ENCODE measurements at regions not wholly inside any gene's neighbourhood (a gene's known extent, or its start where the extent isn't known, plus 50 kb on each side); places are given as distances from the start of the nearest gene placed in this dataset.

GRCh38 chr13:109397285-109397684 lies 389.1 kb downstream of the IRS2 start:
- no peak for DNase-seq
- Histone ChIP-seq H3K79me2 (ENCODE audit: control insufficient read depth, insufficient read depth, low read length, poor library complexity) (no peaks in the 10 kb centered on the region), H3K14ac (ENCODE audit: low read length) (no peak overlapping the region), H2BK120ac (ENCODE audit: insufficient read depth, low read length, poor library complexity) (no peak overlapping the region), H3K9ac (ENCODE audit: low read length) (no peak overlapping the region), H3K4ac (ENCODE audit: low read depth, low read length) (no peak overlapping the region), H2BK5ac (ENCODE audit: low read depth, low read length, poor library complexity) (no peak overlapping the region), H3K4me2 (ENCODE audit: low read length) (no peak overlapping the region), H3K27me3 (ENCODE audit: insufficient read depth, low read length) (no peaks in the 10 kb centered on the region), H3K4me3 (ENCODE audit: low read depth, low read length) (no peak overlapping the region), H3K18ac (ENCODE audit: low read length) (no peak overlapping the region), H2BK12ac (ENCODE audit: low read length) (no peak overlapping the region), H4K8ac (ENCODE audit: low read depth, low read length) (no peak overlapping the region), H4K91ac (ENCODE audit: low read depth, low read length) (no peak overlapping the region), H4K12ac (ENCODE audit: low read depth, low read length) (peak overlapping the region; percentile 18), H3K79me1 (ENCODE audit: low read length) (no peaks in the 10 kb centered on the region), H3K27ac (ENCODE audit: low read depth, low read length) (no peak overlapping the region), H3K36me3 (ENCODE audit: control insufficient read depth in 1 of 2, insufficient read depth in 2 of 2, low read length in 2 of 2) (no peaks in the 10 kb centered on the region), H2AFZ (ENCODE audit: insufficient read depth, low read length, poor library complexity) (no peak overlapping the region), H3K9me3 (ENCODE audit: insufficient read depth, low read depth, low read length) (no peaks in the 10 kb centered on the region), H2AK5ac (ENCODE audit: low read length) (no peak overlapping the region), H3K4me1 (ENCODE audit: control insufficient read depth in 1 of 2, insufficient read depth in 2 of 2, low read length in 2 of 2) (peaks cover 4 to 8% of the 10 kb centered on the region in 2 experiments), H3K23ac (ENCODE audit: low read length) (no peak overlapping the region)
- no CpG with 5 or more reads among the region's 3 CpGs for WGBS (ENCODE audit: extremely low coverage, insufficient coverage, insufficient read length)

DNA sequence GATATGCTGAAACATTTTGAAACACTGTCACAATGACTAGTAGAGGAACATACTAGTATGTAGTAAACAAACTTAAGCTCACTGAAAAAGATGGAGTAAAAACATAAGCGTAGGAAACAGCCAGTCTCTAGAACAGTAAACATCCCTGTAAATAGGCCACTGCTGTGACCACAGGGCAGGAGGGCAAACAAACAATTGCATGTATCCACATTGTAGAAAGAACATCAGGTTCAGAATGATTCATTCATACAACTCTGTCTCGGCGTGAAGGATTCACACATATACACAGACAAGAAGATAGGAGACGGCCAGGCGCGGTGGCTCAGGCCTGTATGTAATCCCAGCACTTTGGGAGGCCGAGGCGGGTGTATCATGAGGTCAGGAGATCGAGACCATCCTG lies 390.1 kb downstream of the IRS2 start:
- no peak overlapping the region for H3K14ac ChIP-seq (ENCODE audit: low read length)
- H4K8ac ChIP-seq (ENCODE audit: low read depth, low read length), result no peak overlapping the region
- no peak overlapping the region for H2BK120ac ChIP-seq (ENCODE audit: insufficient read depth, low read length, poor library complexity)
- H3K36me3 ChIP-seq (ENCODE audit: control insufficient read depth in 1 of 2, insufficient read depth in 2 of 2, low read length in 2 of 2), result no peaks in the 10 kb centered on the region
- H3K4ac ChIP-seq (ENCODE audit: low read depth, low read length), result no peak overlapping the region
- H3K79me1 ChIP-seq (ENCODE audit: low read length), result no peaks in the 10 kb centered on the region
- no peaks in the 10 kb centered on the region for H3K9me3 ChIP-seq (ENCODE audit: insufficient read depth, low read depth, low read length)
- no peak overlapping the region for H2AK5ac ChIP-seq (ENCODE audit: low read length)
- H3K4me3 ChIP-seq (ENCODE audit: low read depth, low read length), result no peak overlapping the region
- H3K9ac ChIP-seq (ENCODE audit: low read length), result no peak overlapping the region
- no peak overlapping the region for H3K23ac ChIP-seq (ENCODE audit: low read length)
- H3K27me3 ChIP-seq (ENCODE audit: insufficient read depth, low read length), result no peaks in the 10 kb centered on the region
- peaks cover 4 to 6% of the 10 kb centered on the region in 2 experiments for H3K4me1 ChIP-seq (ENCODE audit: control insufficient read depth in 1 of 2, insufficient read depth in 2 of 2, low read length in 2 of 2)
- no peaks in the 10 kb centered on the region for H3K79me2 ChIP-seq (ENCODE audit: control insufficient read depth, insufficient read depth, low read length, poor library complexity)
- no peak overlapping the region for H4K91ac ChIP-seq (ENCODE audit: low read depth, low read length)
- H2AFZ ChIP-seq (ENCODE audit: insufficient read depth, low read length, poor library complexity), result no peak overlapping the region
- no peak overlapping the region for H2BK5ac ChIP-seq (ENCODE audit: low read depth, low read length, poor library complexity)
- no CpG with 5 or more reads among the region's 9 CpGs for WGBS (ENCODE audit: extremely low coverage, insufficient coverage, insufficient read length)
- no peak overlapping the region for H3K18ac ChIP-seq (ENCODE audit: low read length)
- H3K4me2 ChIP-seq (ENCODE audit: low read length), result no peak overlapping the region
- no peak overlapping the region for H2BK12ac ChIP-seq (ENCODE audit: low read length)
- DNase-seq, result no peak
- no peak overlapping the region for H4K12ac ChIP-seq (ENCODE audit: low read depth, low read length)
- no peak overlapping the region for H3K27ac ChIP-seq (ENCODE audit: low read depth, low read length)

- no peak overlapping the region for H3K23ac ChIP-seq (ENCODE audit: low read length)
- no peak overlapping the region for H3K4ac ChIP-seq (ENCODE audit: low read depth, low read length)
- no peak overlapping the region for H3K4me3 ChIP-seq (ENCODE audit: low read depth, low read length)
- no peak overlapping the region for H3K18ac ChIP-seq (ENCODE audit: low read length)
- H3K27me3 ChIP-seq (ENCODE audit: insufficient read depth, low read length), result no peaks in the 10 kb centered on the region
- no peak overlapping the region for H3K14ac ChIP-seq (ENCODE audit: low read length)
- no peaks in the 10 kb centered on the region for H3K36me3 ChIP-seq (ENCODE audit: control insufficient read depth in 1 of 2, insufficient read depth in 2 of 2, low read length in 2 of 2)
- no peak overlapping the region for H4K91ac ChIP-seq (ENCODE audit: low read depth, low read length)
- H4K8ac ChIP-seq (ENCODE audit: low read depth, low read length), result no peak overlapping the region
- H2AK5ac ChIP-seq (ENCODE audit: low read length), result no peak overlapping the region
- H3K79me1 ChIP-seq (ENCODE audit: low read length), result no peaks in the 10 kb centered on the region
- H3K4me2 ChIP-seq (ENCODE audit: low read length), result no peak overlapping the region
- H4K12ac ChIP-seq (ENCODE audit: low read depth, low read length), result no peak overlapping the region
- no peaks in the 10 kb centered on the region for H3K79me2 ChIP-seq (ENCODE audit: control insufficient read depth, insufficient read depth, low read length, poor library complexity)
- WGBS (ENCODE audit: extremely low coverage, insufficient coverage, insufficient read length), result no CpG with 5 or more reads among the region's 5 CpGs
- H2BK120ac ChIP-seq (ENCODE audit: insufficient read depth, low read length, poor library complexity), result no peak overlapping the region
- H3K9me3 ChIP-seq (ENCODE audit: insufficient read depth, low read depth, low read length), result no peaks in the 10 kb centered on the region
- no peak overlapping the region for H3K9ac ChIP-seq (ENCODE audit: low read length)
- H2AFZ ChIP-seq (ENCODE audit: insufficient read depth, low read length, poor library complexity), result no peak overlapping the region
- no peak overlapping the region for H2BK12ac ChIP-seq (ENCODE audit: low read length)
- no peak overlapping the region for H3K27ac ChIP-seq (ENCODE audit: low read depth, low read length)
- DNase-seq, result no peak
- H3K4me1 ChIP-seq (ENCODE audit: control insufficient read depth in 1 of 2, insufficient read depth in 2 of 2, low read length in 2 of 2), result peaks cover 3 to 6% of the 10 kb centered on the region in 2 experiments
- no peak overlapping the region for H2BK5ac ChIP-seq (ENCODE audit: low read depth, low read length, poor library complexity)
Measured at GRCh38 chr13:109395014-109395413, 391.4 kb downstream of the IRS2 start.

DNA sequence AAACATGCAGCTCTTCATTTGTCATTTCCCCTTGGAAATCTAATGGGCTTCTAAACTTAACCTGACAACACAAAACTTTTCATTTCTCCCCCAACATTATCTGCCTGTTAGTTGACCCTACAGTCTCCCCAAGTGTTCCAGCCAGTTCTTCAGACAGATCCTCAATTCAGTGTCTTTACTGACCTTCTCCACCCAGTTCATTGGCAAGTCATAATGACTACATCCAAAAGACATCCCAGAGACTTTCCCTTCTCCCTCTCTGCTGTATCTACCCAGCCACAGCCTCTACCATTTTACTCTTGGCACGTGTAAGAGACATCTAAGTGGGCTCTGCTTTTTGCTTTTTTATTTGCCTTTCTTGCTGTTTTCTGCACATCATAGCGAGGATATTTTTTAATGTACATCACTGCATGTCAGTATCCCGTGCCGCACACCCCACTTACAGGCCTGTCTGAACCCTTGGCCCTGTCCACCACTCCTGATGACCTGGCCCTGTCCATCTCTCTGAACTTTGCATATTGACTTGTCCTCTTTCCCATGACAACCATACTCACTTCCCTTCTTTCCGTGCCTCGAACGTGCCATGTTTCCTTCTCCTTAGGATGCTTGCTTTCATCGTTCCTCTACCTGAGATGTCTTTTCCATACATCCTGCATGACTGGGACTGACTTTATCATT lies 391.9 kb downstream of the IRS2 start:
- no peak for DNase-seq
- H3K79me1 ChIP-seq (ENCODE audit: low read length), result no peaks in the 10 kb centered on the region
- no peak overlapping the region for H2BK12ac ChIP-seq (ENCODE audit: low read length)
- H4K8ac ChIP-seq (ENCODE audit: low read depth, low read length), result no peak overlapping the region
- H3K9ac ChIP-seq (ENCODE audit: low read length), result no peak overlapping the region
- no peak overlapping the region for H3K4me3 ChIP-seq (ENCODE audit: low read depth, low read length)
- H3K27me3 ChIP-seq (ENCODE audit: insufficient read depth, low read length), result no peaks in the 10 kb centered on the region
- no peak overlapping the region for H3K27ac ChIP-seq (ENCODE audit: low read depth, low read length)
- H4K12ac ChIP-seq (ENCODE audit: low read depth, low read length), result no peak overlapping the region
- H4K91ac ChIP-seq (ENCODE audit: low read depth, low read length), result no peak overlapping the region
- H2AK5ac ChIP-seq (ENCODE audit: low read length), result no peak overlapping the region
- no peak overlapping the region for H3K18ac ChIP-seq (ENCODE audit: low read length)
- no peak overlapping the region for H2BK5ac ChIP-seq (ENCODE audit: low read depth, low read length, poor library complexity)
- no peak overlapping the region for H3K4me2 ChIP-seq (ENCODE audit: low read length)
- no peak overlapping the region for H3K4ac ChIP-seq (ENCODE audit: low read depth, low read length)
- H3K14ac ChIP-seq (ENCODE audit: low read length), result no peak overlapping the region
- H2BK120ac ChIP-seq (ENCODE audit: insufficient read depth, low read length, poor library complexity), result no peak overlapping the region
- no peaks in the 10 kb centered on the region for H3K36me3 ChIP-seq (ENCODE audit: control insufficient read depth in 1 of 2, insufficient read depth in 2 of 2, low read length in 2 of 2)
- no CpG with 5 or more reads among the region's 8 CpGs for WGBS (ENCODE audit: extremely low coverage, insufficient coverage, insufficient read length)
- H3K9me3 ChIP-seq (ENCODE audit: insufficient read depth, low read depth, low read length), result no peaks in the 10 kb centered on the region
- peaks cover 3 to 6% of the 10 kb centered on the region in 2 experiments for H3K4me1 ChIP-seq (ENCODE audit: control insufficient read depth in 1 of 2, insufficient read depth in 2 of 2, low read length in 2 of 2)
- H3K23ac ChIP-seq (ENCODE audit: low read length), result no peak overlapping the region
- no peak overlapping the region for H2AFZ ChIP-seq (ENCODE audit: insufficient read depth, low read length, poor library complexity)
- H3K79me2 ChIP-seq (ENCODE audit: control insufficient read depth, insufficient read depth, low read length, poor library complexity), result no peaks in the 10 kb centered on the region

Data from trophoblast cell (in vitro differentiated cells and primary cell).